Mesenchymal stem cell (in vitro differentiated cells and primary cell): ENCODE measurements at regions not wholly inside any gene's neighbourhood (a gene's known extent, or its start where the extent isn't known, plus 50 kb on each side); places are given as distances from the start of the nearest gene placed in this dataset.

Source experiments
- DNase-seq: peaks from one replicate; pipeline ENCODE4 v3.0.0-alpha.2; 2013
- H2AFZ ChIP-seq: one replicate; pipeline ENCODE4 v1.6.1; 2013; ENCODE audit warnings: low read depth, mild to moderate bottlenecking, control low read depth, inconsistent platforms, low read length, moderate library complexity
- H2AK5ac ChIP-seq: 2 replicates; pipeline ENCODE4 v1.6.1; 2013; ENCODE audit warnings: low read length, moderate library complexity, mild to moderate bottlenecking, inconsistent platforms; ENCODE audit not compliant: severe bottlenecking
- H2BK120ac ChIP-seq: one replicate; pipeline ENCODE4 v1.6.1; 2013; ENCODE audit warnings: low read depth, mild to moderate bottlenecking, inconsistent platforms, low read length, moderate library complexity
- H2BK12ac ChIP-seq, 2 experiments: one replicate each; pipeline ENCODE4 v1.6.1; 2013; ENCODE audit warnings: inconsistent platforms in 2 of 2, low read length in 2 of 2, mild to moderate bottlenecking in 2 of 2, moderate library complexity in 2 of 2, control low read depth in 1 of 2
- H2BK15ac ChIP-seq: one replicate; pipeline ENCODE4 v1.6.1; 2013; ENCODE audit warnings: mild to moderate bottlenecking, low read depth, inconsistent platforms; ENCODE audit not compliant: poor library complexity, severe bottlenecking
- H2BK5ac ChIP-seq: 2 replicates; pipeline ENCODE4 v1.6.1; 2013; ENCODE audit warnings: low read depth, mild to moderate bottlenecking, low read length, control low read depth, inconsistent platforms; ENCODE audit not compliant: poor library complexity, severe bottlenecking
- H3K14ac ChIP-seq, 2 experiments: one replicate each; pipeline ENCODE4 v1.6.1; 2013; ENCODE audit warnings: inconsistent platforms in 2 of 2, low read length in 2 of 2, control low read depth in 1 of 2, mild to moderate bottlenecking in 1 of 2, moderate library complexity in 1 of 2
- H3K18ac ChIP-seq, 2 experiments: one replicate each; pipeline ENCODE4 v1.6.1; 2013; ENCODE audit warnings: inconsistent platforms in 2 of 2, low read length in 2 of 2, control low read depth in 1 of 2, low read depth in 1 of 2, mild to moderate bottlenecking in 1 of 2
- H3K23ac ChIP-seq, 2 experiments: one replicate each; pipeline ENCODE4 v1.6.1; 2013; ENCODE audit warnings: inconsistent platforms in 2 of 2, low read length in 2 of 2, mild to moderate bottlenecking in 2 of 2, moderate library complexity in 2 of 2, control low read depth in 1 of 2
- H3K27ac ChIP-seq: 2 replicates; pipeline ENCODE4 v1.5.1; 2013; ENCODE audit warnings: mild to moderate bottlenecking, moderate library complexity, low read length, control low read depth, inconsistent platforms; ENCODE audit not compliant: poor library complexity, severe bottlenecking
- H3K27me3 ChIP-seq, 2 experiments: 2 replicates each; pipeline versions ENCODE4 v1.6.1 to v1.7.0; 2013; ENCODE audit warnings: low read length in 2 of 2, mild to moderate bottlenecking in 2 of 2, moderate library complexity in 2 of 2, control low read depth in 1 of 2, inconsistent platforms in 1 of 2; ENCODE audit not compliant: control insufficient read depth in 1 of 2, insufficient read depth in 1 of 2
- H3K36me3 ChIP-seq, 2 experiments: 2 replicates each; pipeline versions ENCODE4 v1.6.1 to v1.7.0; 2013; ENCODE audit warnings: low read length in 2 of 2, control low read depth in 1 of 2, inconsistent platforms in 1 of 2, low read depth in 1 of 2, mild to moderate bottlenecking in 1 of 2; ENCODE audit not compliant: insufficient read depth in 2 of 2, control insufficient read depth in 1 of 2
- H3K4ac ChIP-seq, 2 experiments: one replicate each; pipeline ENCODE4 v1.6.1; 2013; ENCODE audit warnings: inconsistent platforms in 2 of 2, low read length in 2 of 2, mild to moderate bottlenecking in 2 of 2, moderate library complexity in 2 of 2, control low read depth in 1 of 2, low read depth in 1 of 2
- H3K4me1 ChIP-seq: 2 replicates; pipeline ENCODE4 v1.6.1; 2013; ENCODE audit warnings: low read depth, low read length, control low read depth; ENCODE audit not compliant: control insufficient read depth, insufficient read depth
- H3K4me2 ChIP-seq: 2 replicates; pipeline ENCODE4 v1.6.1; 2013; ENCODE audit warnings: low read length, mild to moderate bottlenecking, inconsistent platforms; ENCODE audit not compliant: poor library complexity, severe bottlenecking
- H3K4me3 ChIP-seq, 2 experiments: 2 replicates each; pipeline versions ENCODE4 v1.5.1 to v1.7.0; 2013; ENCODE audit warnings: low read length in 2 of 2, mild to moderate bottlenecking in 2 of 2, control low read depth in 1 of 2, low read depth in 1 of 2; ENCODE audit not compliant: insufficient read depth in 1 of 2
- H3K79me1 ChIP-seq: replicated peaks from 2 replicates; pipeline ENCODE4 v1.6.1; 2013; ENCODE audit warnings: mild to moderate bottlenecking, control low read depth, low read length, inconsistent platforms; ENCODE audit not compliant: poor library complexity, severe bottlenecking
- H3K9ac ChIP-seq: 2 replicates; pipeline ENCODE4 v1.7.0; 2013; ENCODE audit warnings: mild to moderate bottlenecking, low read length, moderate library complexity
- H3K9me3 ChIP-seq: 2 replicates; pipeline ENCODE4 v1.7.0; 2013; ENCODE audit warnings: mild to moderate bottlenecking, low read length; ENCODE audit not compliant: control insufficient read depth
- H4K8ac ChIP-seq: one replicate; pipeline ENCODE4 v1.6.1; 2013; ENCODE audit warnings: inconsistent platforms, mild to moderate bottlenecking, low read length, moderate library complexity
- H4K91ac ChIP-seq: one replicate; pipeline ENCODE4 v1.6.1; 2013; ENCODE audit warnings: mild to moderate bottlenecking, low read length, inconsistent platforms
- WGBS: methylation state at CpG from one replicate; pipeline ENCODE4 v1.1.7; 2013; ENCODE audit warnings: mixed read lengths; 5-methylcytosine and 5-hydroxymethylcytosine counted together

DNA sequence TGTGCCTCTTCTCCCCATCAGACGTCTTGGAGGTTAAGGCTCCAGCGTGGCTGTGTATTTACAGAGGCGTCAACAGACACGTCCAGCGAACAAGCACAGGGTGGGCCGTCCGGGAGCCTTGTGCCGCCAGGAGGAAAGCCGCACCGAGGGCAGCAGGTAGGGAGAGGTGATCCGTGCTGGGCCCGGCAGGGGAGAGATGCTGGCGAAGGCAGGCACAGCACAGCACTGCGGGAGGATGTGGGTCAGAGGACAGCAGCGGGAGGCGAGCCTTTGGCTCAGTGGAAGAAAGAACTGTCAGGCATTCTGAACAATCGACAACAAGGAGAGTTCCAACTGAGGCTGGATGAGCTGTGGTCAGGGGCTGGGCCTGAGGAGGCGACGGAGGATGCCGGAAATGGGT lies 144.1 kb upstream of the TNR start:
- peak overlapping the region; percentile 70 for H4K91ac ChIP-seq
- H3K9ac ChIP-seq: no peak overlapping the region
- H2AFZ ChIP-seq: no peak overlapping the region
- peak overlapping the region; percentile 1 to 79 for H3K18ac ChIP-seq
- H3K4me1 ChIP-seq: peaks cover 7% of the 10 kb centered on the region
- H2BK120ac ChIP-seq: no peak overlapping the region
- no peak overlapping the region for H2AK5ac ChIP-seq
- H3K4me2 ChIP-seq: no peak overlapping the region
- DNase-seq: no peak
- H3K4ac ChIP-seq: peak overlapping the region; percentile 24 to 68
- H3K4me3 ChIP-seq: peak overlapping the region in 1 of 2 experiments; percentile 49
- H2BK12ac ChIP-seq: peak overlapping the region; percentile 75 to 85
- H3K9me3 ChIP-seq: no peaks in the 10 kb centered on the region
- H3K27me3 ChIP-seq: peaks cover 0 to 3% of the 10 kb centered on the region in 2 experiments
- no peak overlapping the region for H2BK5ac ChIP-seq
- no peak overlapping the region for H3K27ac ChIP-seq
- H3K23ac ChIP-seq: peak overlapping the region in 1 of 2 experiments; percentile 23
- 64% methylated on average over 20 of the region's 20 CpGs for whole genome bisulfite sequencing
- H3K14ac ChIP-seq: peak overlapping the region in 1 of 2 experiments; percentile 35
- no peaks in the 10 kb centered on the region for H3K79me1 ChIP-seq
- peak overlapping the region; percentile 26 for H2BK15ac ChIP-seq
- H4K8ac ChIP-seq: peak overlapping the region; percentile 96
- H3K36me3 ChIP-seq: no peaks in the 10 kb centered on the region

DNA sequence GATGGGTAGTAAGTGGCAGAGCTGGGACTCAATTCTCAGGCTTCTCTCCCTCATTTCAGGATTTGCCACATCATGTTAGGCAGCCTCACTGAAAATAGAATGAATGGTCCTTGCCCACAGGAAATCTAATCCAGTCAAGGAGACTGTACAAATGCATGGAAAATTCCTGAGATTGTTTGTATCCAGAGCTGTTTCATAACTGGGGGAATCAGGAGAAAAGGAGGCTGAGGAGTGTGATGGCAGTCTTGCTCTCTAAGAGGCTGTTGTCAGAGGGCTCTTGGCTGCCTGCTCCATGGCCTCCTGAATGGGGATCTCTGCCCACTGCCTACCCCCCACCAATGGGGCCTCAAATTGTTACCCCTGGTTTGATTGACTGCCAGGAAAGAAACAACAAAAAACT lies 141.9 kb upstream of the TNR start:
- Histone ChIP-seq H3K4me1 (peaks cover 7% of the 10 kb centered on the region), H2BK5ac (no peak overlapping the region), H3K9me3 (no peaks in the 10 kb centered on the region), H3K4me2 (no peak overlapping the region), H2AK5ac (no peak overlapping the region), H3K4me3 (no peak overlapping the region), H3K9ac (no peak overlapping the region), H4K91ac (no peak overlapping the region), H3K14ac (no peak overlapping the region), H3K27me3 (peaks cover 0 to 4% of the 10 kb centered on the region in 2 experiments), H2BK15ac (no peak overlapping the region), H3K79me1 (no peaks in the 10 kb centered on the region), H4K8ac (peak overlapping the region; percentile 61), H3K4ac (peak overlapping the region in 1 of 2 experiments; percentile 62), H2AFZ (no peak overlapping the region), H3K18ac (peak overlapping the region; percentile 35 to 90), H2BK12ac (no peak overlapping the region), H3K27ac (no peak overlapping the region), H2BK120ac (no peak overlapping the region), H3K36me3 (no peaks in the 10 kb centered on the region), H3K23ac (no peak overlapping the region)
- peak; percentile 79 for DNase-seq

DNA sequence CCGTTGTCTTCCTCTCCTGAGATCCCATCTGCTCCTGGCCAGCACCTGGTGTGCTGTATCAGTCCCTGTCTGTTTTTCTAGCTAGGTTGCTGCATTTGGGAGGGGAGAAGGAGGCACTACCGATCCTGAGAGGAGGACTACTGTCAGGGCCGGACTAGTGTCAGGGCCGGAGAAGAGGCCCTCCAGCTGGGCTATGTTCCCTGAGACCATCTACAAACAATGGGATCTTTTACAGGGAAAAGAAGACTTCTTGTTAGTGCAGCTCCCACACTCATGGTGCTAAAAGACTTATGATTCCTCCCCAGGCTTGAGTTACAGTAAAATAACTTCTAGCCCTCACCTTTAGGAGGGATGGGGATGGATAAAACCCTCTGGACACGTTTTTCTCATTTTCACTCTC lies 141.0 kb upstream of the TNR start:
- no peaks in the 10 kb centered on the region for H3K79me1 ChIP-seq
- peaks cover 0 to 9% of the 10 kb centered on the region in 2 experiments for H3K27me3 ChIP-seq
- H4K91ac ChIP-seq: peak overlapping the region; percentile 4
- peak overlapping the region; percentile 67 for H4K8ac ChIP-seq
- peak overlapping the region; percentile 26 to 83 for H3K18ac ChIP-seq
- no peaks in the 10 kb centered on the region for H3K36me3 ChIP-seq
- H2AK5ac ChIP-seq: no peak overlapping the region
- peak overlapping the region; percentile 35 for H2BK120ac ChIP-seq
- no peak overlapping the region for H3K27ac ChIP-seq
- H3K4ac ChIP-seq: peak overlapping the region in 1 of 2 experiments; percentile 45
- H2AFZ ChIP-seq: no peak overlapping the region
- no peak overlapping the region for H3K4me3 ChIP-seq
- peaks cover 7% of the 10 kb centered on the region for H3K4me1 ChIP-seq
- H2BK15ac ChIP-seq: no peak overlapping the region
- H2BK5ac ChIP-seq: no peak overlapping the region
- H3K23ac ChIP-seq: peak overlapping the region in 1 of 2 experiments; percentile 14
- peak overlapping the region; percentile 45 to 59 for H2BK12ac ChIP-seq
- 69% methylated on average over 4 of the region's 5 CpGs for WGBS
- H3K9me3 ChIP-seq: no peaks in the 10 kb centered on the region
- H3K14ac ChIP-seq: peak overlapping the region in 1 of 2 experiments; percentile 74
- no peak for DNase-seq
- no peak overlapping the region for H3K9ac ChIP-seq
- H3K4me2 ChIP-seq: peak overlapping the region; percentile 29

DNA sequence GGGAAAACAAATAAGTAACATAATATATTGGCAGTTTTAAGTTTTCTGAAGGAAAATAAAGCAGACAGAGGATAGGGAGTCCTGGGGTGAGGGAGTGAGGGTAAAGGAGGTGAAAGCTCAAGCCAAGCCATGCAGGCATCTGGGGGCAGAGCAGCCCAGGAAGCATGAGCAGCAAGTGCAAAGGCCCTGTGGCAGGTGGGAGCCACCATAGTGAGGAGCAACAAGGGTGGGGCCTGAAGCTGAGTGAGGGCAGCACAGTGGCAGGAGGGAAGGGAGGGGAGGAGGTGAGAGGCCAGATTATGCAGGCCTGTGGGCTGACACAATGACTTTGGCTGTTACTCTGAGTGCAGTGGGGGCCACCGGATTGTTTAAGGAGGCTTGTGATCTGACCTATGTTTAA lies 138.8 kb upstream of the TNR start:
- peak overlapping the region in 1 of 2 experiments; percentile 3 for H3K4ac ChIP-seq
- 96% methylated on average over 1 of the region's 1 CpG for WGBS
- H3K4me2 ChIP-seq: no peak overlapping the region
- no peak overlapping the region for H2BK5ac ChIP-seq
- H3K79me1 ChIP-seq: no peaks in the 10 kb centered on the region
- H2AK5ac ChIP-seq: no peak overlapping the region
- no peak overlapping the region for H2AFZ ChIP-seq
- H3K27ac ChIP-seq: no peak overlapping the region
- no peak overlapping the region for H4K91ac ChIP-seq
- H3K36me3 ChIP-seq: no peaks in the 10 kb centered on the region
- DNase-seq: no peak
- H3K4me3 ChIP-seq: no peak overlapping the region
- no peak overlapping the region for H2BK15ac ChIP-seq
- peaks cover 0 to 9% of the 10 kb centered on the region in 2 experiments for H3K27me3 ChIP-seq
- H3K9me3 ChIP-seq: no peaks in the 10 kb centered on the region
- H3K14ac ChIP-seq: peak overlapping the region in 1 of 2 experiments; percentile 91
- H3K9ac ChIP-seq: no peak overlapping the region
- peak overlapping the region in 1 of 2 experiments; percentile 27 for H2BK12ac ChIP-seq
- H3K23ac ChIP-seq: peak overlapping the region in 1 of 2 experiments; percentile 46
- no peak overlapping the region for H2BK120ac ChIP-seq
- H4K8ac ChIP-seq: no peak overlapping the region
- no peaks in the 10 kb centered on the region for H3K4me1 ChIP-seq
- H3K18ac ChIP-seq: peak overlapping the region in 1 of 2 experiments; percentile 46
